Liver (tissue), 8 donors: ENCODE measurements at regions not wholly inside any gene's neighbourhood (a gene's known extent, or its start where the extent isn't known, plus 50 kb on each side); places are given as distances from the start of the nearest gene placed in this dataset.

Source experiments
- DNase-seq: peaks from one replicate; pipeline ENCODE4 v3.0.0-alpha.2; 2017; ENCODE audit warnings: low spot score
- H3K27ac ChIP-seq, 2 donors: one replicate each; pipeline ENCODE4 v1.7.0; 2013; ENCODE audit warnings: inconsistent platforms in 2 of 2, low read length in 2 of 2, control low read depth in 1 of 2, low read depth in 1 of 2, mild to moderate bottlenecking in 1 of 2
- H3K27me3 ChIP-seq, 4 donors: one replicate each; pipeline versions ENCODE4 v1.6.1 to v1.7.0; 2013; ENCODE audit warnings: low read length in 3 of 4, inconsistent platforms in 1 of 4, mild to moderate bottlenecking in 1 of 4, moderate library complexity in 1 of 4; ENCODE audit not compliant: control insufficient read depth in 4 of 4, insufficient read depth in 4 of 4
- H3K36me3 ChIP-seq, 4 donors: one replicate each; pipeline versions ENCODE4 v1.6.1 to v1.7.0; 2013; ENCODE audit warnings: low read length in 3 of 4, mild to moderate bottlenecking in 3 of 4, low read depth in 1 of 4, moderate library complexity in 1 of 4; ENCODE audit not compliant: control insufficient read depth in 4 of 4, insufficient read depth in 3 of 4
- H3K4me1 ChIP-seq, 4 donors: one replicate each; pipeline versions ENCODE4 v1.6.1 to v1.7.0; 2013; ENCODE audit warnings: low read length in 3 of 4, mild to moderate bottlenecking in 3 of 4, moderate library complexity in 1 of 4; ENCODE audit not compliant: control insufficient read depth in 4 of 4, insufficient read depth in 4 of 4
- H3K4me3 ChIP-seq, 3 donors: one replicate each; pipeline versions ENCODE4 v1.6.1 to v1.7.0; 2013; ENCODE audit warnings: low read length in 3 of 3, control low read depth in 1 of 3, low read depth in 1 of 3, mild to moderate bottlenecking in 1 of 3
- H3K9ac ChIP-seq, 2 donors: one replicate each; pipeline ENCODE4 v1.7.0; 2013; ENCODE audit warnings: low read length in 2 of 2, mild to moderate bottlenecking in 2 of 2, moderate library complexity in 2 of 2, control low read depth in 1 of 2, low read depth in 1 of 2
- H3K9me3 ChIP-seq, 4 donors: one replicate each; pipeline versions ENCODE4 v1.6.1 to v1.7.0; 2013; ENCODE audit warnings: low read length in 3 of 4; ENCODE audit not compliant: control insufficient read depth in 4 of 4
- ATF3 ChIP-seq: IDR thresholded peaks from 2 replicates; pipeline ENCODE4 v1.6.1; 2016; ENCODE audit warnings: antibody characterized with exemption
- CTCF ChIP-seq: fragments of 150-350 bp; IDR thresholded peaks from 2 replicates; pipeline ENCODE4 v1.5.1; 2017; ENCODE audit warnings: improper control_type of control experiment, low read depth, low read length; ENCODE audit not compliant: missing input control
- EGR1 ChIP-seq, 2 donors: IDR thresholded peaks; 2 replicates each; pipeline ENCODE4 v1.6.1; 2016 to 2018; ENCODE audit warnings: antibody characterized with exemption in 2 of 2, low read depth in 2 of 2
- FOXA1 ChIP-seq: IDR thresholded peaks from 2 replicates; pipeline ENCODE4 v1.6.1; 2016; ENCODE audit warnings: antibody characterized with exemption
- FOXA2 ChIP-seq: IDR thresholded peaks from 2 replicates; pipeline ENCODE4 v1.6.1; 2016; ENCODE audit warnings: antibody characterized with exemption
- GABPA ChIP-seq, 2 donors: IDR thresholded peaks in 1 of 2; conservative IDR thresholded peaks in 1 of 2; 2 replicates each; pipeline ENCODE4 v1.6.1; 2016; ENCODE audit warnings: antibody characterized with exemption in 2 of 2, mild to moderate bottlenecking in 1 of 2, moderate library complexity in 1 of 2
- HNF4A ChIP-seq, 2 donors: conservative IDR thresholded peaks; 2 replicates each; pipeline ENCODE4 v1.6.1; 2016; ENCODE audit warnings: antibody characterized with exemption in 2 of 2, mild to moderate bottlenecking in 2 of 2
- HNF4G ChIP-seq: IDR thresholded peaks from 2 replicates; pipeline ENCODE4 v1.6.1; 2016; ENCODE audit warnings: antibody characterized with exemption
- JUND ChIP-seq, 2 donors: IDR thresholded peaks; 2 replicates each; pipeline ENCODE4 v1.6.1; 2016; ENCODE audit warnings: antibody characterized with exemption in 2 of 2
- MAX ChIP-seq: IDR thresholded peaks from 2 replicates; pipeline ENCODE4 v1.6.1; 2016; ENCODE audit warnings: antibody characterized with exemption
- NR2F2 ChIP-seq: IDR thresholded peaks from 2 replicates; pipeline ENCODE4 v1.6.1; 2016; ENCODE audit warnings: antibody characterized with exemption
- RAD21 ChIP-seq, 2 donors: IDR thresholded peaks; 2 replicates each; pipeline ENCODE4 v1.6.1; 2016; ENCODE audit warnings: antibody characterized with exemption in 2 of 2, mild to moderate bottlenecking in 2 of 2
- REST ChIP-seq: IDR thresholded peaks from 2 replicates; pipeline ENCODE4 v1.6.1; 2016; ENCODE audit warnings: antibody characterized with exemption, mild to moderate bottlenecking
- RXRA ChIP-seq, 2 donors: IDR thresholded peaks; 2 replicates each; pipeline ENCODE4 v1.6.1; 2017 to 2018; ENCODE audit warnings: antibody characterized with exemption in 2 of 2, mild to moderate bottlenecking in 1 of 2
- SP1 ChIP-seq: IDR thresholded peaks from 2 replicates; pipeline ENCODE4 v1.6.1; 2018; ENCODE audit warnings: antibody characterized with exemption, mild to moderate bottlenecking
- TAF1 ChIP-seq: conservative IDR thresholded peaks from 2 replicates; pipeline ENCODE4 v1.6.1; 2016; ENCODE audit warnings: antibody characterized with exemption, mild to moderate bottlenecking
- YY1 ChIP-seq: IDR thresholded peaks from 2 replicates; pipeline ENCODE4 v1.6.1; 2016; ENCODE audit warnings: antibody characterized with exemption, mild to moderate bottlenecking
- ZBTB33 ChIP-seq: IDR thresholded peaks from 2 replicates; pipeline ENCODE4 v1.6.1; 2016; ENCODE audit warnings: antibody characterized with exemption
- WGBS: extraction: QIAGEN DNeasy Blood & Tissue Kit; methylation state at CpG from one replicate; pipeline ENCODE4 v1.1.7; 2013; 5-methylcytosine and 5-hydroxymethylcytosine counted together
- donor health status: healthy.
- donor health status: healthy.
- donor health status: healthy.
- donor health status: healthy.
- donor health status: healthy.

GRCh38 chr3:40657623-40658022 is 132.9 kb downstream of the ZNF621 start:
- H3K9ac ChIP-seq: no peak overlapping the region
- H3K27ac ChIP-seq: no peak overlapping the region
- no peak for TF ChIP-seq ZBTB33
- TF ChIP-seq MAX: no peak
- no peak for TF ChIP-seq RXRA (IDR thresholded peaks at IDR 0.05)
- no peak for TF ChIP-seq SP1
- TF ChIP-seq FOXA1: no peak
- no peak for TF ChIP-seq GABPA (IDR thresholded peaks at IDR 0.05 in 1 of 2, conservative IDR thresholded peaks at IDR 0.05 in 1 of 2)
- no peak for TF ChIP-seq YY1
- TF ChIP-seq FOXA2: no peak
- TF ChIP-seq HNF4A (conservative IDR thresholded peaks at IDR 0.05): no peak
- no peak for TF ChIP-seq REST
- no peak for TF ChIP-seq NR2F2
- no peak for TF ChIP-seq CTCF
- TF ChIP-seq EGR1 (IDR thresholded peaks at IDR 0.05; ENCODE audit: low read depth in 2 of 2): no peak
- no peak for TF ChIP-seq TAF1
- no peak for TF ChIP-seq JUND (IDR thresholded peaks at IDR 0.05)
- no peak for TF ChIP-seq HNF4G
- no peak for TF ChIP-seq ATF3
- no peak for TF ChIP-seq RAD21 (IDR thresholded peaks at IDR 0.05)
- no peaks in the 10 kb centered on the region for H3K9me3 ChIP-seq
- no peaks in the 10 kb centered on the region for H3K36me3 ChIP-seq
- no peak for DNase-seq
- no peaks in the 10 kb centered on the region for H3K27me3 ChIP-seq
- H3K4me1 ChIP-seq: no peaks in the 10 kb centered on the region
- WGBS: 96% methylated on average over 3 of the region's 3 CpGs
- H3K4me3 ChIP-seq: no peak overlapping the region

GRCh38 chr3:40658305-40658704 is 133.5 kb downstream of the ZNF621 start:
- Histone ChIP-seq H3K27me3 (no peaks in the 10 kb centered on the region), H3K36me3 (no peaks in the 10 kb centered on the region), H3K27ac (no peak overlapping the region), H3K9me3 (no peaks in the 10 kb centered on the region), H3K4me1 (no peaks in the 10 kb centered on the region), H3K4me3 (no peak overlapping the region), H3K9ac (no peak overlapping the region)
- no peak for DNase-seq
- 81% methylated on average over 5 of the region's 5 CpGs for WGBS
- TF ChIP-seq HNF4G: no peak
- TF ChIP-seq MAX: no peak
- no peak for TF ChIP-seq ZBTB33
- no peak for TF ChIP-seq ATF3
- TF ChIP-seq YY1: no peak
- no peak for TF ChIP-seq NR2F2
- no peak for TF ChIP-seq JUND (IDR thresholded peaks at IDR 0.05)
- no peak for TF ChIP-seq RXRA (IDR thresholded peaks at IDR 0.05)
- no peak for TF ChIP-seq FOXA2
